Upper lobe of left lung (tissue), 4 donors: ENCODE measurements at regions not wholly inside any gene's neighbourhood (a gene's known extent, or its start where the extent isn't known, plus 50 kb on each side); places are given as distances from the start of the nearest gene placed in this dataset.
"Not testable (repeated sequence)": the region's sequence is repeated elsewhere in the genome, so short reads cannot be mapped to it uniquely, and the experiment has no call there.

Experiments used
- EP300 ChIP-seq, 4 donors: sonication (generic); formaldehyde crosslinking; IDR thresholded peaks; one replicate each; pipeline ENCODE4 v1.5.1; 2017; ENCODE audit warnings: antibody characterized with exemption in 4 of 4, control low read depth in 2 of 4
- POLR2A ChIP-seq, 4 donors: fragments of 450-650 bp; IDR thresholded peaks; one replicate each; pipeline ENCODE4 v1.5.1; 2016 to 2017; ENCODE audit warnings: antibody characterized with exemption in 4 of 4, mild to moderate bottlenecking in 2 of 4
- POLR2AphosphoS5 ChIP-seq, 2 donors: sonication (generic); formaldehyde crosslinking; IDR thresholded peaks; one replicate each; pipeline ENCODE4 v1.5.1; 2017; ENCODE audit warnings: antibody characterized with exemption in 2 of 2
- TF ChIP-seq, protein P1 (sequence below), 6 experiments: fragments of 450-650 bp in 4 of 6; fragments of 200-600 bp in 2 of 6; sonication (generic) in 2 of 6; IDR thresholded peaks; one replicate each; pipeline ENCODE4 v1.5.1; 2016 to 2019; ENCODE audit warnings: antibody characterized with exemption in 6 of 6

DNA sequence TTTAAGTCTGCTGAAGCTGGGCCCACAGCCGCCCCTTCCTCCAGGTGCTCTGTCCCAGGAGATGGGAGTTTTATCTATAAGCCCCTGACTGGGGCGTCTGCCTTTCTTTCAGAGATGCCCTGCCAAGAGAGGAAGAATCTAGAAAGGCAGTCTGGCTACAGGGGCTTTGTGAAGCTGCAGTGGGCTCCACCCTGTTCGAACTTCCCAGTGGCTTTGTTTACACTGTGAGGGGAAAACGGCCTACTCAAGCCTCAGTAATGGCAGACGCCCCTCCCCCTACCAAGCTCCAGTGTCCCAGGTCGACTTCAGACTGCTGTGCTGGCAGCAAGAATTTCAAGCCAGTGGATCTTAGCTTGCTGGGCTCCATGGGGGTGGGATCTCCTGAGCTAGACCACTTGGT lies 435.3 kb downstream of the RMST start:
- TF ChIP-seq POLR2A, EP300, POLR2AphosphoS5 (IDR thresholded peaks at IDR 0.05): not testable (repeated sequence)
- TF ChIP-seq, protein P1, sequence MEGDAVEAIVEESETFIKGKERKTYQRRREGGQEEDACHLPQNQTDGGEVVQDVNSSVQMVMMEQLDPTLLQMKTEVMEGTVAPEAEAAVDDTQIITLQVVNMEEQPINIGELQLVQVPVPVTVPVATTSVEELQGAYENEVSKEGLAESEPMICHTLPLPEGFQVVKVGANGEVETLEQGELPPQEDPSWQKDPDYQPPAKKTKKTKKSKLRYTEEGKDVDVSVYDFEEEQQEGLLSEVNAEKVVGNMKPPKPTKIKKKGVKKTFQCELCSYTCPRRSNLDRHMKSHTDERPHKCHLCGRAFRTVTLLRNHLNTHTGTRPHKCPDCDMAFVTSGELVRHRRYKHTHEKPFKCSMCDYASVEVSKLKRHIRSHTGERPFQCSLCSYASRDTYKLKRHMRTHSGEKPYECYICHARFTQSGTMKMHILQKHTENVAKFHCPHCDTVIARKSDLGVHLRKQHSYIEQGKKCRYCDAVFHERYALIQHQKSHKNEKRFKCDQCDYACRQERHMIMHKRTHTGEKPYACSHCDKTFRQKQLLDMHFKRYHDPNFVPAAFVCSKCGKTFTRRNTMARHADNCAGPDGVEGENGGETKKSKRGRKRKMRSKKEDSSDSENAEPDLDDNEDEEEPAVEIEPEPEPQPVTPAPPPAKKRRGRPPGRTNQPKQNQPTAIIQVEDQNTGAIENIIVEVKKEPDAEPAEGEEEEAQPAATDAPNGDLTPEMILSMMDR (IDR thresholded peaks at IDR 0.05), result not testable (repeated sequence)
